ENCODE measurements at regions not wholly inside any gene's neighbourhood (a gene's known extent, or its start where the extent isn't known, plus 50 kb on each side); places are given as distances from the start of the nearest gene placed in this dataset.

DNA sequence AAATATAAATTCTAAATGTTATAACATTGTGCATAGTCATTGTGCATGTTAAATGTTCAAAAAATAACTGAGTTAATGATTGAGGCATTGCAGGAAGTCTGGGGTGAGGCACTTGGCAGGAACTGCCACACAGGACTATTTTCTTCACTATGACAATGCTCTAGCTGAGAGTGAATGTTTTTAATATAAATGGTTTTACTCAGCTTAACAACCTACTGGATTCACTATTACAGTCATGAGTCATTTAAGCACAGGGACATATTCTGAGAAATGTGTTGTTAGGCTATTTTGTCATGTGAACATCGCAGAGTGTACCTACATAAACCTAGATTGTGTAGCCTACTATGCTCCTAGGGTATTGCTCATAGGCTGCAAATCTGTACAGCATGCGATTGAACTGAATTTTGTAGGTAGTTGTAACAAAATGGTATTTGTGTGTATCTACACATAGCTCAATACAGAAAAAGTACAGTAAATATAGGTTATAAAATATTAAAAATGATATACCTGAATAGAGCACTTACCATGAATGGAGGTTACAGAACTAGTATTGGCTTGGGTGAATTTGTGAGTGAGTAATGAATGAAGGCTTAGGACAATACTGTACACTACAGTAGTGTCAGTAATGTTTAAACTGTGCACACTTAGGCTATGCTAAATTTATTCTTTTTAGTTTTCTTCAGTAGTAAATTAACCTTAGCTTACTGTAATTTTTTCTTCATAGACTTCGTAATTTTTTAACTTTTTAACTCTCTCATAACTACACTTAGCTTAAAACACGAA is 346.1 kb upstream of the PTGER4 start:
- no peak for DNase-seq (ENCODE audit: low read depth)
- TF ChIP-seq, protein P1, sequence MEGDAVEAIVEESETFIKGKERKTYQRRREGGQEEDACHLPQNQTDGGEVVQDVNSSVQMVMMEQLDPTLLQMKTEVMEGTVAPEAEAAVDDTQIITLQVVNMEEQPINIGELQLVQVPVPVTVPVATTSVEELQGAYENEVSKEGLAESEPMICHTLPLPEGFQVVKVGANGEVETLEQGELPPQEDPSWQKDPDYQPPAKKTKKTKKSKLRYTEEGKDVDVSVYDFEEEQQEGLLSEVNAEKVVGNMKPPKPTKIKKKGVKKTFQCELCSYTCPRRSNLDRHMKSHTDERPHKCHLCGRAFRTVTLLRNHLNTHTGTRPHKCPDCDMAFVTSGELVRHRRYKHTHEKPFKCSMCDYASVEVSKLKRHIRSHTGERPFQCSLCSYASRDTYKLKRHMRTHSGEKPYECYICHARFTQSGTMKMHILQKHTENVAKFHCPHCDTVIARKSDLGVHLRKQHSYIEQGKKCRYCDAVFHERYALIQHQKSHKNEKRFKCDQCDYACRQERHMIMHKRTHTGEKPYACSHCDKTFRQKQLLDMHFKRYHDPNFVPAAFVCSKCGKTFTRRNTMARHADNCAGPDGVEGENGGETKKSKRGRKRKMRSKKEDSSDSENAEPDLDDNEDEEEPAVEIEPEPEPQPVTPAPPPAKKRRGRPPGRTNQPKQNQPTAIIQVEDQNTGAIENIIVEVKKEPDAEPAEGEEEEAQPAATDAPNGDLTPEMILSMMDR (IDR thresholded peaks at IDR 0.05; ENCODE audit: low read depth, low read length, missing control alignments) = no peak
- H3K4me3 ChIP-seq (ENCODE audit: low read depth, low read length) = no peak overlapping the region
- in situ Hi-C loops (cut with HindIII; ENCODE audit: low sequenced_read_pairs) = no loop called here

DNA sequence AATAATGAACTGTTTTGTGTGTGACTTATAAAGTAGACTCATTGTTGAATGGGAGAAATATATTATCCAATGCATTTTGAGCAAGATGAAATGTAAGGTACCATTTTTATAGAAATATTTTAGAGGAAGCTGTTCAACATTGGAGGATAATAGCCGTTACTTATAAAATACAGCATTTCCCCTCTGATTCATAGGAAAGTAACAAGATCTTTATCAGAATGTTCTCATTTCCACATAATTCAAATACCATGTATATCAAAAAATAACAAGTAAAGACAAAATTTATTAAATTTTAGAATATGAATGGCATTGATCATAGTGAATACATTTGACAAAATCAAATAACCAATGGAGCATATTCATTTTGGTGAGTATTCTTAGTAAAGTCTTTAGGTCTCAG is 346.7 kb upstream of the PTGER4 start:
- no peak overlapping the region for H3K4me3 ChIP-seq (ENCODE audit: low read depth, low read length)
- DNase-seq (ENCODE audit: low read depth) = no peak
- TF ChIP-seq, protein P1 (IDR thresholded peaks at IDR 0.05; ENCODE audit: low read depth, low read length, missing control alignments) = no peak
- in situ Hi-C loops (cut with HindIII; ENCODE audit: low sequenced_read_pairs) = no loop called here

DNA sequence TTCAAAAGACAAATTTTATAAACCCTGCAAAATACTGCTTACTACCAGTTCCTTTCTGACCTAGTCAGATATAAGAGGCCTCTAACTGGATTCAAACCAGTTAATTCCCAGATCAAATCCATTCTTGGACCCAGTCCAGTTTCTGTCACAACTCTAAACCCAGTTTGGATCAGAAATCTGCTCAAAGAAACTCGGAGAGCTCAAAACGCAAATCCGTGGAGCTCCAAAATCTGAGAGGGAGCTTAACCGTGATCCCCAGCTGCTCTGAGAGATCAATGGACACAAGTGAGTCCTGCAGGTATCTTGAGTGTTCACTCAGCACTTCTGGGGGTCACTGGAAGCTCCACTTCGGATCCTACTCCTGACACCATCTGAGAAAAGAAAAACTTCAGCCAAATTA is 348.1 kb upstream of the PTGER4 start:
- DNase-seq (ENCODE audit: low read depth) = no peak
- in situ Hi-C loops (cut with HindIII; ENCODE audit: low sequenced_read_pairs) = no loop called here
- TF ChIP-seq, protein P1 (IDR thresholded peaks at IDR 0.05; ENCODE audit: low read depth, low read length, missing control alignments) = no peak
- no peak overlapping the region for H3K4me3 ChIP-seq (ENCODE audit: low read depth, low read length)

DNA sequence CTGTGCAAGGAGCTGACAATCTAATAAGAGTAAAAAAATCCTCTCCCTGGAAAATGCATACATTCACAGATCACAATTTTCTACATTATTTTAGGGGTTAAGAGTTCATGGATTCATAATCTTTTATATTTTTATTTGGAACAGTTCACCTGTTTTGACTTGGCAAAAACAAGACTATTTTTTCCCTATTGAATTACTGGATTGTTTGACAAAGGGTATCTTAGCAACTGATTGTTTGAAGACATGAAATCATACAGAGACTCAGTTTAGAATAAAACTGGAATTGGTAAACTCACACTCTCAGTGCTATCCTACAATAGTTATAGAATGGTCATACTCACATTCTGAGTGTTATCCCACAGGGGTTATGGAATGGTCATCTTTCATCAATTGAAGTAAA is 358.2 kb upstream of the PTGER4 start:
- DNase-seq (ENCODE audit: low read depth) = no peak
- in situ Hi-C loops (cut with HindIII; ENCODE audit: low sequenced_read_pairs) = no loop called here
- TF ChIP-seq, protein P1 (IDR thresholded peaks at IDR 0.05; ENCODE audit: low read depth, low read length, missing control alignments) = no peak
- no peak overlapping the region for H3K4me3 ChIP-seq (ENCODE audit: low read depth, low read length)

DNA sequence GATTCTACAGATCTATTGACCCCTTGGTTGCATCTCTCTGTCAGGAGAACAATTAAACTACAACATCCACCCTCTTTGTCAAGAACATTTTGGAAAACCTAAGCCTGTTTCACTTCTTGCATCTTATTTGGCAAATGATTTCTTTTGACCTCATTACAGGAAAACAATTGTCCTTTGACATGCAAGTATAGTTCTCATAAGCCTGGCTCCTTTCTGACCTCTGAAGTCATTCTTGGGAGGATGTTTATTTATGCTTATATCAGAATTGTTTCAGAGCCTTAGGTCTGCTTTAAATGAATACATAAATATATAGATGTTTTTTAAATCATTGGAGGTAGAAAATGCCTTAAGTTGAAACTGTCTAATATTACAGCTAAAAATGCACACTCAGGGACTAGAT is 361.3 kb upstream of the PTGER4 start:
- in situ Hi-C loops (cut with HindIII; ENCODE audit: low sequenced_read_pairs) = no loop called here
- DNase-seq (ENCODE audit: low read depth) = no peak
- H3K4me3 ChIP-seq (ENCODE audit: low read depth, low read length) = no peak overlapping the region
- TF ChIP-seq, protein P1 (IDR thresholded peaks at IDR 0.05; ENCODE audit: low read depth, low read length, missing control alignments) = no peak

DNA sequence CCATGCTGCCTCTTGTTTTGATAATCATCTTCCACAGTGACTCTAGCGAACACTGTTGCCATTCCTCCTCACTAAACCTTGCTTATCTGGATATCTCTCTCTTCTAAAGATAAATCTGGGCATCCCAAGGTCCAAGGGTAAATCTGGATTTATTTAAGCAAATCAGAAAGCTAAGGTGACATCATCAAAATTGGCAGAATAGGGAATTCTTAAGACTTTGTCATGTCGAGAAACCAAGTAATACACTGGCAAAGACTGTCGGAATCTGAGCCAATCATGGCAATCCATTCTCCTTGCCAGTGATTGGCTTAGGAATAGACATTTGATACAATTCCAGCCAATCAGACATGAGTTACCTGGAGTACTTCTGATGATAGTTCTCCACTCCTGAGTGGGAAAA is 362.7 kb upstream of the PTGER4 start:
- TF ChIP-seq, protein P1 (IDR thresholded peaks at IDR 0.05; ENCODE audit: low read depth, low read length, missing control alignments) = no peak
- in situ Hi-C loops (cut with HindIII; ENCODE audit: low sequenced_read_pairs) = no loop called here
- DNase-seq (ENCODE audit: low read depth) = no peak
- no peak overlapping the region for H3K4me3 ChIP-seq (ENCODE audit: low read depth, low read length)

All from astrocyte of the cerebellum (primary cell).